Neural cell (in vitro differentiated cells): ENCODE measurements at regions not wholly inside any gene's neighbourhood (a gene's known extent, or its start where the extent isn't known, plus 50 kb on each side); places are given as distances from the start of the nearest gene placed in this dataset.
"Not testable (repeated sequence)": the region's sequence is repeated elsewhere in the genome, so short reads cannot be mapped to it uniquely, and the experiment has no call there.

Experiments used
- H2AFZ ChIP-seq: fragments of 200-600, 300-800 bp; sonication (generic), shearing (Covaris generic); 2 replicates; pipeline ENCODE4 v1.6.0; 2014; ENCODE audit warnings: low read depth, mild to moderate bottlenecking, antibody characterized with exemption, low read length, moderate library complexity
- H3F3A ChIP-seq: fragments of 200-600 bp; shearing (Covaris generic); 2 replicates; pipeline ENCODE4 v1.6.1; 2016; ENCODE audit warnings: mild to moderate bottlenecking, moderate library complexity, mixed read lengths, antibody characterized with exemption, low read length; ENCODE audit not compliant: insufficient read depth, poor library complexity, severe bottlenecking
- H3K27ac ChIP-seq: fragments of 200-600, 300-800 bp; sonication (generic), shearing (Covaris generic); 2 replicates; pipeline ENCODE4 v1.5.1; 2014; ENCODE audit warnings: mild to moderate bottlenecking, low read length, moderate library complexity
- H3K27me3 ChIP-seq: fragments of 300-800, 200-600 bp; sonication (generic), shearing (Covaris generic); 2 replicates; pipeline ENCODE4 v1.6.0; 2014; ENCODE audit warnings: mild to moderate bottlenecking, low read depth, low read length, moderate library complexity; ENCODE audit not compliant: insufficient read depth
- H3K36me3 ChIP-seq: fragments of 300-800, 200-600 bp; sonication (generic), shearing (Covaris generic); 2 replicates; pipeline ENCODE4 v1.5.1; 2014; ENCODE audit warnings: mild to moderate bottlenecking, antibody characterized with exemption, low read length, moderate library complexity; ENCODE audit not compliant: insufficient read depth
- H3K4me2 ChIP-seq: fragments of 300-800, 200-600 bp; sonication (generic), shearing (Covaris generic); 2 replicates; pipeline ENCODE4 v1.6.0; 2014; ENCODE audit warnings: mild to moderate bottlenecking, low read length
- H3K4me3 ChIP-seq: fragments of 300-800, 200-600 bp; sonication (generic), shearing (Covaris generic); 2 replicates; pipeline ENCODE4 v1.5.1; 2014; ENCODE audit warnings: mild to moderate bottlenecking, low read length, moderate library complexity
- H3K79me2 ChIP-seq: fragments of 200-600 bp; shearing (Covaris generic); replicated peaks from 2 replicates; pipeline ENCODE4 v1.6.0; 2014; ENCODE audit warnings: mild to moderate bottlenecking, low read length, moderate library complexity; ENCODE audit not compliant: insufficient read depth
- H3K9ac ChIP-seq: fragments of 300-800, 200-600 bp; sonication (generic), shearing (Covaris generic); 2 replicates; pipeline ENCODE4 v1.6.1; 2016; ENCODE audit warnings: mild to moderate bottlenecking, low read length, mixed read lengths
- H3K9me2 ChIP-seq: fragments of 200-600 bp; shearing (Covaris generic); 2 replicates; pipeline ENCODE4 v1.6.1; 2016; ENCODE audit warnings: mild to moderate bottlenecking, low read length, mixed read lengths; ENCODE audit not compliant: insufficient read depth
- H3K9me3 ChIP-seq: fragments of 200-600, 300-800 bp; sonication (generic), shearing (Covaris generic); 2 replicates; pipeline ENCODE4 v1.6.1; 2016; ENCODE audit warnings: mild to moderate bottlenecking, mixed run types, low read length, moderate library complexity, mixed read lengths
- H4K20me1 ChIP-seq: fragments of 200-600 bp; shearing (Covaris generic); 2 replicates; pipeline ENCODE4 v1.6.1; 2016; ENCODE audit warnings: mild to moderate bottlenecking, mixed run types; ENCODE audit not compliant: insufficient read depth
- CTCF ChIP-seq: fragments of 450-650 bp; IDR thresholded peaks from 2 replicates; pipeline ENCODE4 v1.5.1; 2014; ENCODE audit warnings: antibody characterized with exemption, mild to moderate bottlenecking, moderate library complexity; ENCODE audit not compliant: poor library complexity, severe bottlenecking
- EP300 ChIP-seq: fragments of 450-650 bp; conservative IDR thresholded peaks from 2 replicates; pipeline ENCODE4 v1.6.1; 2014; ENCODE audit warnings: antibody characterized with exemption, mild to moderate bottlenecking, moderate library complexity; ENCODE audit not compliant: poor library complexity, severe bottlenecking
- EZH2 ChIP-seq: fragments of 200-600, 300-800 bp; shearing (Covaris generic), sonication (generic); IDR thresholded peaks from 2 replicates; pipeline ENCODE4 v1.6.1; 2014; ENCODE audit warnings: antibody characterized with exemption, low read length, borderline replicate concordance, mild to moderate bottlenecking; ENCODE audit not compliant: insufficient read depth, poor library complexity, severe bottlenecking
- MXI1 ChIP-seq: fragments of 450-650 bp; conservative IDR thresholded peaks from 2 replicates; pipeline ENCODE4 v1.6.1; 2014; ENCODE audit warnings: antibody characterized with exemption, mild to moderate bottlenecking; ENCODE audit not compliant: poor library complexity, severe bottlenecking
- POLR2AphosphoS5 ChIP-seq: IDR thresholded peaks from 2 replicates; pipeline ENCODE4 v1.6.1; 2012
- RAD21 ChIP-seq: fragments of 450-650 bp; conservative IDR thresholded peaks from 2 replicates; pipeline ENCODE4 v1.6.1; 2014; ENCODE audit warnings: antibody characterized with exemption, mild to moderate bottlenecking, moderate library complexity
- REST ChIP-seq: IDR thresholded peaks from 2 replicates; pipeline ENCODE4 v1.6.1; 2012; ENCODE audit warnings: borderline replicate concordance
- SMC3 ChIP-seq: fragments of 450-650 bp; conservative IDR thresholded peaks from 2 replicates; pipeline ENCODE4 v1.6.1; 2014; ENCODE audit warnings: antibody characterized with exemption, mild to moderate bottlenecking, moderate library complexity; ENCODE audit not compliant: poor library complexity
- TAF1 ChIP-seq: IDR thresholded peaks from 2 replicates; pipeline ENCODE4 v1.6.1; 2012; ENCODE audit warnings: low read depth

- H3K27me3 ChIP-seq: no peaks in the 10 kb centered on the region
- no peaks in the 10 kb centered on the region for H3K36me3 ChIP-seq
These were observed 74.0 kb downstream of the IGLL5 start for GRCh38 chr22:22961574-22961973.

GRCh38 chr22:22968366-22968765, 80.8 kb downstream of the IGLL5 start:
- Histone ChIP-seq H2AFZ (no peak overlapping the region), H4K20me1 (no peaks in the 10 kb centered on the region), H3K9ac (no peak overlapping the region), H3K4me2 (no peak overlapping the region), H3K4me3 (no peak overlapping the region), H3K27ac (no peak overlapping the region), H3F3A (no peaks in the 10 kb centered on the region), H3K79me2 (no peaks in the 10 kb centered on the region), H3K27me3 (no peaks in the 10 kb centered on the region), H3K36me3 (no peaks in the 10 kb centered on the region), H3K9me3 (peaks cover 8% of the 10 kb centered on the region), H3K9me2 (no peaks in the 10 kb centered on the region)
- no peak for TF ChIP-seq CTCF

More at GRCh38 chr22:22961574-22961973, 74.0 kb downstream of the IGLL5 start:
- TF ChIP-seq MXI1 (no peak), RAD21 (no peak), EP300 (no peak), POLR2AphosphoS5 (no peak), REST (no peak), EZH2 (no peak), SMC3 (no peak), CTCF (no peak), TAF1 (no peak)
- no peak overlapping the region for H3K9ac ChIP-seq
- H3F3A ChIP-seq: no peaks in the 10 kb centered on the region
- no peak overlapping the region for H3K4me3 ChIP-seq
- H3K79me2 ChIP-seq: no peaks in the 10 kb centered on the region
- peaks cover 8% of the 10 kb centered on the region for H3K9me3 ChIP-seq
- no peak overlapping the region for H3K27ac ChIP-seq
- no peak overlapping the region for H3K4me2 ChIP-seq
- no peaks in the 10 kb centered on the region for H4K20me1 ChIP-seq
- no peak overlapping the region for H2AFZ ChIP-seq
- H3K9me2 ChIP-seq: no peaks in the 10 kb centered on the region

GRCh38 chr22:22972605-22973004, 85.0 kb downstream of the IGLL5 start:
- H3K4me2 ChIP-seq, H3K36me3 ChIP-seq, H3K9me3 ChIP-seq, H4K20me1 ChIP-seq, H3K27me3 ChIP-seq, H3K9ac ChIP-seq, H3K27ac ChIP-seq, H3K79me2 ChIP-seq, H3K9me2 ChIP-seq, H2AFZ ChIP-seq, H3K4me3 ChIP-seq, H3F3A ChIP-seq: not testable (repeated sequence)
